ENCODE measurements at regions not wholly inside any gene's neighbourhood (a gene's known extent, or its start where the extent isn't known, plus 50 kb on each side); places are given as distances from the start of the nearest gene placed in this dataset.
"Not testable (repeated sequence)": the region's sequence is repeated elsewhere in the genome, so short reads cannot be mapped to it uniquely, and the experiment has no call there.

GRCh38 chrX:118261151-118261550 is 84.8 kb upstream of the WDR44 start:
- no peak for DNase-seq

GRCh38 chrX:118271775-118272174 is 74.1 kb upstream of the WDR44 start:
- no peak for DNase-seq

GRCh38 chrX:118272242-118272641 is 73.7 kb upstream of the WDR44 start:
- DNase-seq, result no peak

- DNase-seq, result no peak
Observed at GRCh38 chrX:118286066-118286762, 59.7 kb upstream of the WDR44 start.

- DNase-seq, result not testable (repeated sequence)
Observed at GRCh38 chrX:118295818-118296217, 50.1 kb upstream of the WDR44 start.

All from NCI-H1694 treated with DMSO at 0.1 percent for 48 hours (cell line).